ENCODE measurements at regions not wholly inside any gene's neighbourhood (a gene's known extent, or its start where the extent isn't known, plus 50 kb on each side); places are given as distances from the start of the nearest gene placed in this dataset.

GRCh38 chr19:32017176-32017953, 328.0 kb upstream of the ZNF507 start:
- no peak for DNase-seq (ENCODE audit: low read depth in 3 of 3, low spot score in 1 of 3)

DNA sequence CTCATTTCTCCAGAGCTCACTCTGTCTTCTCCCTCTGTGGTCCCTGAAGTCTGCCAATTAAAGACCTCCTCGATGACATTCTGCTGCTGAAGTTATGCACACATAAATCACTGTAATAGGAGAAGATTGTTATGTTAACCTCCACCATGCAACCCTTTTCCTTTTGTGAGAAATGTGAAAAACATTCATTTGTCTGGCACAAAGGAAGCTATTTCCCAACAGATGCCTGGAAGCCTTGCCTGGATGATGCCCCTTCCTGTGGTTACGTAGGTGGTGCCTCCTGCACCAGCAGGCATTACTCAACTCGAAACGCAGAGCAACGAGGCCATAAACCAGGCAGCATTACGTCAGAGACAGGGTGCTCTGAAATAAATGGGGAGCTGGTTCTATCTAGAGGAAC, 327.4 kb upstream of the ZNF507 start:
- no peak for DNase-seq (ENCODE audit: low read depth in 3 of 3, low spot score in 1 of 3)

GRCh38 chr19:32020538-32020937, 324.9 kb upstream of the ZNF507 start:
- no peak for DNase-seq (ENCODE audit: low read depth in 3 of 3, low spot score in 1 of 3)

GRCh38 chr19:32022044-32022640, 323.3 kb upstream of the ZNF507 start:
- DNase-seq (ENCODE audit: low read depth in 3 of 3, low spot score in 1 of 3), result no peak

- DNase-seq (ENCODE audit: low read depth in 3 of 3, low spot score in 1 of 3), result no peak
Measured at GRCh38 chr19:32022731-32023563, 322.5 kb upstream of the ZNF507 start.

DNA sequence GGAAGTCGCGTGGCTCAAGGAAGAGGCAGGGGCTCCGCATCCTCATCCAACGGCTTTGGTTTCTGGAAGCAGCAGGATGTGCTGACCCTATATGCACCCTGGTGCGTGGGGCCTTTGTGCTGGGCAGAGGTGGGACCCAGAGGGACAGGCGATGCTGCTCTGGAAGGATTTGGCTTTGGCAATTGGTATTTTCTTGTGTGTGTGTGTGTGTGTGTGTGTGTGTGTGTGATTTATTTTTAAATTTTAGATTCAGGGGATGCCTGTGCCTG, 321.9 kb upstream of the ZNF507 start:
- DNase-seq (ENCODE audit: low read depth in 3 of 3, low spot score in 1 of 3), result no peak

- no peak for DNase-seq (ENCODE audit: low read depth in 3 of 3, low spot score in 1 of 3)
Measured at GRCh38 chr19:32029235-32029634, 316.2 kb upstream of the ZNF507 start.

DNA sequence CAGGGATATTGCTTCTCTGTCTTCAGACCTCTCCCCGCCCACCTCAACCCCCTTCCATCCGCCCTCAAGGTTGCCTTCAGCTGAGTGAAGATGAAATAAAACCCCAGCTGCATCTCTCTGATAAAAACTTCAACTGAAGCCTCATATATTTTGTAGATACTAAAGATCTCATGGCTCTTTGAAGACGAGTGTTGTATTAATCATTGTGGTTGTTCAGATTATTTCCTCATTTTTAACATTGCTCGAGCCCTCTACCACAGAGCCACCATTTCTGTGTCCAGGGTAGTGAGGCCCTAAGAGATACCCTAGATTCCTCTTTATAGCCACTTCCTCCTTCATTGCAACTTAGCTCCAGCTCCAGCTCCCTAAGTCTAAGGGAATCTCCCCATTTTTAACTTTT, 312.8 kb upstream of the ZNF507 start:
- no peak for DNase-seq (ENCODE audit: low read depth in 3 of 3, low spot score in 1 of 3)

- no peak for DNase-seq (ENCODE audit: low read depth in 3 of 3, low spot score in 1 of 3)
Measured at GRCh38 chr19:32035626-32036025, 309.8 kb upstream of the ZNF507 start.

DNA sequence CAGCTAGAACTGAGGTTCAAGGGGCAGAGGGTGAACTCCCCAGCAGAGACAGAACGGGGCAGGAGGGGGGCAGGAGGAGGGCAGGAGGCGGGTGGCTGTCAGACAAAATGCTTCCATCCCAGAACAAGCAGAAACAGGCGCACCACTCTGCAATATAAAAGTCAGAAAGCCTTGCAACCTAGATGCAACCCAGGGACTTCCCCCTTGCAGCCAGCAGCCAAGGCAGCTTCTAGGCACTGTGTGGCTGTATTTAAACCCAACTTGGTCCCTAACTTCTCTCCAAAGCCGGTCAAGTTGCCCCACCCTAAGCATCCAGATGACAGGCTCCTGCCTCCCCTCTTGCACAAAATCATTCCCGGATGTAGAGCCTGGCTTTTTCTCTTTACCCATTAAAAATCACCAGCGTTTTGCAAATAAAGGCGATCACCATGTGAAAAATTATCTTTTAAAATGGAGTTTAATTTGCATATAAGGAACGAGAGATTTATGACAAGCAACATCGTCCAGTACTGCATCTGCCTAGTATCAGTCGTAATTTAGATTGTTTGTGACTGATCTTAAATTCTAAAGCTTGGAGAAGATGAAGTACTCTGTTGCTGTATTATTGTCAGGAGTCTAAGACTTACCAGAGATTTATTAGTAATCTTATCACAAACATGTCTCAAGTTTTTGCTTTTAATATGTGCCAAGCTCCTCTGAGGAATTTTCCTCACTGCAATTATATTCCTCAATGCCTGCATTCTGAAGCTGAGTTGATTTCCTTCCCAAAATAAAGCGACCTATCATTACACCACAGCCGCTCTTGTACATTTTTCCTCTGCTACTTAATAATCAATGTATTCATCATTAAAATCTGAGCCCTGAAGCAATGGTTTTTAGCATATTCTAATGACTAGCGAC, 307.1 kb upstream of the ZNF507 start:
- no peak for DNase-seq (ENCODE audit: low read depth in 3 of 3, low spot score in 1 of 3)

GRCh38 chr19:32038961-32039360, 306.4 kb upstream of the ZNF507 start:
- DNase-seq (ENCODE audit: low read depth in 3 of 3, low spot score in 1 of 3), result no peak

DNA sequence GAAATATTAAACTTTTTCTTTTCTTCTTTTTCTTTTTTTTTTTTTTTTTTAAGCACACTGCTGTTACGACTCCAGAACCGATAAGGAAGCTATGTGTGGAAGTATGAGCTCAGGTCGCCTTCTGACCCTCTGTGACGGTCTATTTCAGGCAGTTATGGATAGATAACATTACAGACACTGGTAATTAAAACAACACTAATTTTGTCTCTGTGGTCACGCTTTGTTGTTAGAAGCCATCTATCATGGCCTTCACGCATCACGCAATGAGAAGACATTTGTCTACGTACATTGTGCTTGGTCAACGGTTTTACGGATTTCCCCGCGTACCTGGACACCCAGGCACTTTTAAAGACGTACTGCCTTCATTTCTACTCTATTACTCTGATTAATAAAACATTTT, 306.0 kb upstream of the ZNF507 start:
- DNase-seq (ENCODE audit: low read depth in 3 of 3, low spot score in 1 of 3), result no peak

- DNase-seq (ENCODE audit: low read depth in 3 of 3, low spot score in 1 of 3), result no peak
Measured at GRCh38 chr19:32040236-32040635, 305.2 kb upstream of the ZNF507 start.

DNA sequence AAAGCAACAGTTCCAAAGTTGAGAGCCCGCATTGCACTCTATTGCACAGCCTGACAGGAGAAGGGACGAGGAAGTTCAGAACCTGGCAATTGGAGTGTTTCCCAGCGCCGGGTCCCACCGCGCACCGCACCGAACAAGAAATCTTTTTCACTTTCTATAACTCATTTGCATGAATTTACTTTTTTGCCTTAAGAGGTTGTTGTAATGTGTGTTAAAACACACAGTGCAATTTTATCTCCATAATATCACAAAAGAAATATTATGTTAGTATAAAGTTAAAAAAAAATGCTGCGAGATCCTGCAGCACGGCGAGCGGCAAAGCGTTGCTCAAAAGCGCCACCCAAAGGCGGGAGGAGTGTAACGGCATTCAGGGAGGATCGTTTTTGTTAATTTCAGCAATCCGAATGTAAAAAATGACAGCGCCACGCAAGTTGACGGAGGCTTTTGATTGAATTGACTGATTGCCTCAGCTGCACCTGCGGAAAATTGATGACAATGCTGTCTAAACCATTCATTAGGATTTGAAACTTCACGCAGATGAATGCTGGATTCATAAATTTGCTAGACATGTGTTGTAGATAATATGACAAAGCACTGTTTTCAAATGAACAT, 303.6 kb upstream of the ZNF507 start:
- DNase-seq (ENCODE audit: low read depth in 3 of 3, low spot score in 1 of 3), result no peak

GRCh38 chr19:32047788-32048187, 297.6 kb upstream of the ZNF507 start:
- no peak for DNase-seq (ENCODE audit: low read depth in 3 of 3, low spot score in 1 of 3)

- no peak for DNase-seq (ENCODE audit: low read depth in 3 of 3, low spot score in 1 of 3)
Measured at GRCh38 chr19:32053376-32053775, 292.0 kb upstream of the ZNF507 start.

DNA sequence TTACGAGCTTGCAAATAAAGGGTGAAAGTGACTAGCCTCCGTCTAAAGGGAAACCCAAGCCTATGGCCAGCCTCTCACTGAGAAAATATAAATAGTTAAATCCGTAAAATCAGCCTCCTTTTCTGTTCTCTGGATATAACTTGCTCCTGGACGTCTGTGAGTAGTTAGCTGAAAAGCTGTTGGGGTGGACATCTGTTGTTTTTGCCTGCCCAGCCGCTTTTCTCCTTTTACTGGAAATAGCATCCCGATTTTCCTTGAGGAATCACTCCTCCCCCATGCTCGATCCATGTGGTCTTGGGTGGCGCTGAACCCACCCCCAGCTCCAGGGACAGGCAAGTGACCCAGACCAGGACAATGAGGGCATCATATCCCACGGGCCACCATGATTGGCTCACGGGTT, 291.5 kb upstream of the ZNF507 start:
- DNase-seq (ENCODE audit: low read depth in 3 of 3, low spot score in 1 of 3), result no peak

DNA sequence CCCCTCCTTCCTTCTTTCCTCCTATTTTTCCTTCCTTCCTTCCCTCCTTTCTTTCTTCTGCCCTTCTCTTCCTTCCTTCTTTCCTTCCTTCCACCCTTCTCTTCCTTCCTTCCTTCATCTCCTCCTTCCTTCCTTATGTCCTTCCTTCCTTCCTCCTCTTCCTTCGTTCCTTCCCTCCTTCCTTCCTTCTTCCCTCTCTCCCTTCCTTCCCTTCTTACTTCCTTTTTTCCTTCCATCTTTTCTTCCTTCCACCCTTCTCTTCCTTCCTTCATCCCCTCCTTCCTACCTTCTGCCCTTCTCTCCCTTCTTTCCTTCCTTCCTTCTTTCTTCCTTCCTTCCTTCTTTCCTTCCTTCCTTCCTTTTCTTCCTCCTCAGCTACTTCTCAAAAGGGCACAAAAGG, 287.3 kb upstream of the ZNF507 start:
- DNase-seq (ENCODE audit: low read depth in 3 of 3, low spot score in 1 of 3), result no peak

DNA sequence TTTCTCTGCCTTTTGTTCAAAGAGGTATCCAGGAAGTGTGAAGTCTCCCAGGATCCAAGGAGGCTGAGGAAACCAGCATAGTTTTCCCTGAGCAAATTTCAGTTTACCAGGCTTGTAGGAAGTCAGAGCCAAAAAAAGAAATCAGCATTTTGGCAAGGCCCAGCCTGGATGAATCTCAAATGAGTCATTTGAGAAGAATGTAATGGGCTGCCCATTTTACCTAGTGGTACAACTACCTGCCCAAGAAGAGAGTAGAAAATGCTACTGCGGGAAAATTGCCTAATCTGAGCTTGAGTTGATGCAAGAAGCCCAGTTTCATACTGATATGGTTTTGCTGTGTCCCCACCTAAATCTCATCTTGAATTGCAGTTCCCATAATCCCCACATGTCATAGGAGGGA, 284.1 kb upstream of the ZNF507 start:
- no peak for DNase-seq (ENCODE audit: low read depth in 3 of 3, low spot score in 1 of 3)

- no peak for DNase-seq (ENCODE audit: low read depth in 3 of 3, low spot score in 1 of 3)
Measured at GRCh38 chr19:32063601-32064000, 281.8 kb upstream of the ZNF507 start.

DNA sequence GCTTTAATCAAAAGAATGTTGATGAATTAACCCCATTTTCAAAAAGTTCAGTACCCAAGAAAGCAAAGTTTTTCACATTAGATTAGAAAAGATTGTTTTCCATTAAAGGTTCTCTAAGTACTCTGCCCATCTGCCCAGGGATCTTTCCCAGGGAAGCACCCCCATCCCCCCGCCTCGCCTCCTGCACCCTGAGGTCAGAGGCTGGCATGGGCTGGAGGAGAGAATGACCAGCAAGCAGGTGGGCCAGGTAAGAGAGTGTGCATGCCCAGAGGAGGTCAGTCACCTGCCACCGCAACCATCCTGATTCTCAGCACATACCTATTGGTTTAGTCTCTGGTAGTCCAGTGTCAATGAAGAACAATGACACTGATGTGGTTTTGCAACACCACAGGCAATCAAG, 279.4 kb upstream of the ZNF507 start:
- DNase-seq (ENCODE audit: low read depth in 3 of 3, low spot score in 1 of 3), result no peak
